ENCODE measurements at regions not wholly inside any gene's neighbourhood (a gene's known extent, or its start where the extent isn't known, plus 50 kb on each side); places are given as distances from the start of the nearest gene placed in this dataset.
"Not testable (repeated sequence)": the region's sequence is repeated elsewhere in the genome, so short reads cannot be mapped to it uniquely, and the experiment has no call there.

- DNase-seq (ENCODE audit: low read depth) = no peak
Measured at GRCh38 chr4:127309369-127310102, 323.2 kb upstream of the INTU start.

GRCh38 chr4:127311371-127311770 lies 321.4 kb upstream of the INTU start:
- DNase-seq (ENCODE audit: low read depth) = no peak

- no peak for DNase-seq (ENCODE audit: low read depth)
Measured at GRCh38 chr4:127311924-127312323, 320.8 kb upstream of the INTU start.

- no peak for DNase-seq (ENCODE audit: low read depth)
Measured at GRCh38 chr4:127313767-127314166, 319.0 kb upstream of the INTU start.

GRCh38 chr4:127327491-127327890 lies 305.3 kb upstream of the INTU start:
- DNase-seq (ENCODE audit: low read depth) = no peak

- DNase-seq (ENCODE audit: low read depth) = no peak
Measured at GRCh38 chr4:127335073-127335620, 297.6 kb upstream of the INTU start.

DNA sequence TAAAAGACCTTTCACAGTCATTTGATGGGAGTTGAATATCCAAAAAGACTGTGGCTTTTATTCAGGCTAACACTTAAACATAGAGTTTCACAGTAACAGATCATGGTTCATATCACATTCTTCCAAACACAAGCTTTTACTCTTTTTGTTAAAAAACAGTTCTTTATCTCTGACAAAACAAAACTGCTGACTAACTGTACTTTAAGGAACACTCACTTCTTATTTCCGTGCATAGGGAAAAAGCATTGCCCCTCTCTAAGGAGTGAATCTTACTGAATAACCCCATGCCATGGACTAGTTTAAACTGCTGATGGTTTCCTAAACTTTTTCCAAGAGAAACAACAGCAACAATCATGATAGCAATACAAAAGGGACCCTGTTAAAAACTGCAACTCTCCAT lies 297.0 kb upstream of the INTU start:
- DNase-seq (ENCODE audit: low read depth) = no peak

DNA sequence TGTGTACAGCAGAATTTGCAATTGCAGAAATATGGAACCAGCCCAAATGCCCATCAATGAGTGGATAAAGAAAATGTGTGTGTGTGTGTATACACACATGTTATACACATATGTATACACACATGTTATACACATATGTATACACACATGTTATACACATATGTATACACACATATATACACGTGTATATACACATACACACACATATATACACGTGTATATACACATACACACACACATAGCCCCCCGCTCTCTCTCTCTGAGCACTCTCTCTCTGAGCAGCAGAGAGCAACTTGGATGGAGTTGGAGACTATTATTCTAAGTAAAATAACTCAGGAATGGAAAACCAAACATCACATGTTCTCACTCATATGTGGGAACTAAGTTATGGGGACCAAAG lies 289.6 kb upstream of the INTU start:
- not testable (repeated sequence) for DNase-seq (ENCODE audit: low read depth)

GRCh38 chr4:127344071-127344470 lies 288.7 kb upstream of the INTU start:
- no peak for DNase-seq (ENCODE audit: low read depth)

GRCh38 chr4:127347936-127348335 lies 284.8 kb upstream of the INTU start:
- DNase-seq (ENCODE audit: low read depth) = no peak

DNA sequence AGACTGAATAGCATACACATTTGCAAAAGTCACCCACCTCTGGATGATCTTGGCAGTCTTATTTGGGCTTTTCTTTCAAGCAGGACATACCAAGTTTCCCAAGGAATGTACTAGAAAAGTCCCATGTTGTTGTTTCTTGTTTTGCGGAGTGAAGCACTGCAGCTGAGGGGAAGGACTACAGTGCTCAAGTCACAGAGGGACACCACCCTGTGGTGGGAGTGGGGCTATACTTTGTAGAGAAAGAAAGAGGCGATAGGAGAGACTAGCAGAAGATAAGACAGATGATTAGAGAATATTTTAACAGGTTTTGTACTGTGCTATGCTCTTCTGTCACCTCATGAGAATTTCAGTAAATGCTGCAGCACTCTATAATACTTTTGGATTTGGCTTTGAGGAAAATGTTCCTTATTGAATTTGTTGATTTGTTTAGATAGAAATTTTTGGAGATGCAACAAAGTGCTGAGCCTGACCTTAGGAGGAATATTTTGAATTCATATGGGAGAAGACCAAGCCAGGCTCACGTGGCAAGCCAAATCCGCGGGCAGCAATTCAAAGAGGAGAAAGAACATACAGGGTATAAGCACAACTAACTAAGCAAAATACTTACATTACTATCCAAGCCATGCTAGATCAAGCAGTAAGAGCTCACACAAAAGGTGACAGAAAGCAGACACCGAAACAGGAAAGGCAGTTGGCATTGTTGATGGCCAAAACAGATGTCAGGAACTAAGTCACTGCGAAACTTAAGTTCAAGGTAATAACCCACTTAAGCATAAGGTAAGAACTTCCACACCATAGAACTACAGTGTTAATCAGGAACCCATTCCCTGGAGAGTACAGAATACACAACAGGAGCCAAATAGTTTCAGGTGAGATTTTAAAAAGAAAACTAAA lies 280.3 kb upstream of the INTU start:
- no peak for DNase-seq (ENCODE audit: low read depth)

DNA sequence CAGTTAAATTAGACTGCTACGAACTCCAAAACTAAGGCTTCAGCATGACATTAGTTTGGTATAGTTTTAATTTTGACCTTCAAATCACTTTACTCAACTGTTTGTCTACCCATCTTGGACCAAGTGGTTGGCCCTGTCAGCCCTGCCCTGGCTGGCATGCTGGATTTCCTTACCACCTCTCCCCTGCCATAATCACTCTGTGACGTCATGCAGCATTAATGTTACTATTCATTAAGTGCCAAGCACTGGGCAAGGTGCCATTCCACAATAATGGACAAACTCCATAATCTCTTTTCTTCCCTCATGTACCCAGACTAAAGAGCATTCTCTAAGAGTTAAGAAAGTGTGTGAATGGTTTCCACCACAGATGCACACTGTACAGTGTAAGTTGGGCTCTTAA lies 277.0 kb upstream of the INTU start:
- no peak for DNase-seq (ENCODE audit: low read depth)

- no peak for DNase-seq (ENCODE audit: low read depth)
Measured at GRCh38 chr4:127357765-127358164, 275.0 kb upstream of the INTU start.

DNA sequence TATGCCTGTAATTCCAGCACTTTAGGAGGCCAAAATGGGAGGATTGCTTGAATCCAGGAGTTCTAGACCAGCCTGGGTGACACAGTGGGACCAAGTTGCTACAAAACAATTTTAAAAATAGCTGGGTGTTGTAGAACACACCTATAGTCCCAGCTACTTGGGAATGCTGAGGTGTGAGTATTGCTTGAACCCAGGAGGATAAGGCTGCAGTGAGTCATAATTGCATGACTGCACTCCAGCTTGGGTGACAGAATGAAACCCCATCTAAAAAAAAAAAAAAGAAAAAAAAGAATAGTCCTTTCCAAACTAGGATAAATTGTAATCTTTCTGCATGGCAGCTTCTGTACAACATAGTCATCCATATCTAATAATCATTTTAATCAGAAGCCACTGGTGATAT lies 270.1 kb upstream of the INTU start:
- DNase-seq (ENCODE audit: low read depth) = no peak

GRCh38 chr4:127364397-127364796 lies 268.4 kb upstream of the INTU start:
- DNase-seq (ENCODE audit: low read depth) = no peak

DNA sequence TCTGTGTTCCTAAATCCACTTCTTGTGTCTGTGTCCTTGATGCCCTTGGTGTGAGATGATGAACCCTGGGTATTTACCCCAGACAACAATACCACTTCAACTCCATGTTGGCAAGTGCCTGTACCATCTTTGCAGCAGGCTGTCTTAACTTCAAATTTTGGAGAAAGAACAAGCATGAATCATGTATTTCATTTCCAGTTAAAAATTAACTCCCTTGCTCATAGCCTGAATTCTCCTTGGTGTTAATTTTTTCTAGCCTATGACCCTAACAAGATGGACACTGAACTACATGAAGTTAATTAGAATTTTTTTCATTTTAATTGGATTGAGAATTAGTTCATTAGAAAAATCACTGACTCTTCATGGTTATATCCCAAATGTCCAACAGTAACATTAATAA lies 267.8 kb upstream of the INTU start:
- no peak for DNase-seq (ENCODE audit: low read depth)

DNA sequence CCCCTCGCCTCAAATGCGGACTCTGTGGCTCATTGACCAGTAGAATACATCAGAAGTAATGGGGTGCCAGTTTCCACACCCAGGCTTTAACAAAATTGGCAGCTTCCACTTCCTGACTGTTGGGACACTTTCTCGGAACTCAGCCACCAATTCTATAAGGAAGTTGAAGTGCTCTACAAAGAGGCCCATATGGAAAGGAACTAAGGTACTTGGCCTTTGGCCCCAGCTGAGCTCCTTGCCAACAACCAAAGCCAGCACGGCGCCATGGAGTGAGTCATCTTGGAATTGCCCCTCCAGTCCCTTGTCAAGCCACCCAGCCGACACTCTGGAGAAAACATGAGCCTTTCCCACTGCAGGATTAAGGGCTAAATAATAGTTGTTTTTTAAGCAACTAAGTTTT lies 262.2 kb upstream of the INTU start:
- no peak for DNase-seq (ENCODE audit: low read depth)

GRCh38 chr4:127379499-127379898 lies 253.3 kb upstream of the INTU start:
- DNase-seq (ENCODE audit: low read depth) = no peak

- not testable (repeated sequence) for DNase-seq (ENCODE audit: low read depth)
Measured at GRCh38 chr4:127379948-127380347, 252.8 kb upstream of the INTU start.

DNA sequence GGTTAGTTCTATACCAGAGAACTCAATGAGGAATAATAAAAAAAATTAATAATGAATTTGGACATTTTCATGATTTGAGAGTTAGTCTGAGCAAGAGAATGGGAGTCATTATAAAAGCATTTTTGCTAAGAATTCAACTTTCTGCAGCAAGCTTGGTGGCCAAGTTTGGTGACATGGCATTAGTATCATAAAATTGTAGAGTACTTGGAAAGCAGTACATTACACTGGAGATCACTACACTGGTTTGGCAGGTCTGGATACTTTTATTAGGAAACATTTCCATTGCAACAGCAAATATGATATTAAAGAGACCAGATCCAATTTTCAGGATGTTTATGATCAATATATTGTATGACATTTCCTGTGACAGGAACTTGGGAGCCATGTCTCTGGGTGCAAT lies 249.1 kb upstream of the INTU start:
- no peak for DNase-seq (ENCODE audit: low read depth)

- no peak for DNase-seq (ENCODE audit: low read depth)
Measured at GRCh38 chr4:127394516-127394915, 238.2 kb upstream of the INTU start.

GRCh38 chr4:127400276-127400675 lies 232.5 kb upstream of the INTU start:
- DNase-seq (ENCODE audit: low read depth) = no peak

- peak; percentile 12 for DNase-seq (ENCODE audit: low read depth)
Measured at GRCh38 chr4:127400731-127401346, 231.9 kb upstream of the INTU start.

All from activated T-cell treated with anti-CD3 and anti-CD28 coated beads for 48 hours (primary cell).